ENCODE measurements at regions not wholly inside any gene's neighbourhood (a gene's known extent, or its start where the extent isn't known, plus 50 kb on each side); places are given as distances from the start of the nearest gene placed in this dataset.
A peak's percentile ranks its signal among the peaks of the same experiment; 100 is the strongest.
"Not testable (repeated sequence)": the region's sequence is repeated elsewhere in the genome, so short reads cannot be mapped to it uniquely, and the experiment has no call there.

GRCh38 chrY:7796128-7796527 lies 884.6 kb upstream of the AMELY start:
- no peak for DNase-seq

GRCh38 chrY:7794441-7794840 lies 882.9 kb upstream of the AMELY start:
- no peak for DNase-seq

- no peak for DNase-seq
These were observed 882.4 kb upstream of the AMELY start for GRCh38 chrY:7793989-7794388.

GRCh38 chrY:7792431-7792830 lies 880.9 kb upstream of the AMELY start:
- DNase-seq: no peak

GRCh38 chrY:7781501-7781900 lies 869.9 kb upstream of the AMELY start:
- no peak for DNase-seq

GRCh38 chrY:7775436-7775835 lies 863.9 kb upstream of the AMELY start:
- not testable (repeated sequence) for DNase-seq

- DNase-seq: no peak
These were observed 860.2 kb upstream of the AMELY start for GRCh38 chrY:7771771-7772170.

GRCh38 chrY:7769790-7770375 lies 858.3 kb upstream of the AMELY start:
- DNase-seq: no peak

- DNase-seq: peak in 1 of 2 experiments; percentile 33
These were observed 857.3 kb upstream of the AMELY start for GRCh38 chrY:7768901-7769300.

- DNase-seq: no peak
These were observed 842.2 kb upstream of the AMELY start for GRCh38 chrY:7753711-7754110.

- DNase-seq: no peak
These were observed 835.2 kb upstream of the AMELY start for GRCh38 chrY:7746781-7747180.

GRCh38 chrY:7745581-7745901 lies 834.0 kb upstream of the AMELY start:
- no peak for DNase-seq

- no peak for DNase-seq
These were observed 833.4 kb upstream of the AMELY start for GRCh38 chrY:7744691-7745580.

- DNase-seq: no peak
These were observed 825.4 kb upstream of the AMELY start for GRCh38 chrY:7736847-7737365.

- no peak for DNase-seq
These were observed 820.1 kb upstream of the AMELY start for GRCh38 chrY:7731651-7732050.

- no peak for DNase-seq
These were observed 819.1 kb upstream of the AMELY start for GRCh38 chrY:7730664-7731063.

GRCh38 chrY:7730071-7730470 lies 818.5 kb upstream of the AMELY start:
- no peak for DNase-seq

GRCh38 chrY:7729318-7730011 lies 817.9 kb upstream of the AMELY start:
- peak in 1 of 2 experiments; percentile 63 for DNase-seq

- peak in 1 of 2 experiments; percentile 0 for DNase-seq
These were observed 817.4 kb upstream of the AMELY start for GRCh38 chrY:7728935-7729317.

GRCh38 chrY:7725791-7726460 lies 814.4 kb upstream of the AMELY start:
- DNase-seq: peak in 1 of 2 experiments; percentile 0

GRCh38 chrY:7723991-7724632 lies 812.6 kb upstream of the AMELY start:
- DNase-seq: peak in 1 of 2 experiments; percentile 48

GRCh38 chrY:7723127-7723526 lies 811.6 kb upstream of the AMELY start:
- no peak for DNase-seq

GRCh38 chrY:7722566-7722965 lies 811.0 kb upstream of the AMELY start:
- DNase-seq: no peak

All from NCI-H446 (cell line).